SK-N-SH (cell line): ENCODE measurements at regions not wholly inside any gene's neighbourhood (a gene's known extent, or its start where the extent isn't known, plus 50 kb on each side); places are given as distances from the start of the nearest gene placed in this dataset.

Source experiments
- CTCF ChIA-PET: fragments of 300-600, 350-600 bp; formaldehyde crosslinking; extraction: SDS; loops from one replicate; lab custom pipeline; 2021; lab: Yijun Ruan, JAX
- POLR2A ChIA-PET: fragments of 350-600 bp; sonication (Branson Sonifier 250); formaldehyde crosslinking; extraction: SDS; loops from one replicate; lab custom pipeline; 2020; ENCODE audit warnings: antibody characterized with exemption, inconsistent platforms; lab: Yijun Ruan, JAX
- DNase-seq: peaks from one replicate; pipeline ENCODE4 v3.0.0; 2012
- H2AFZ ChIP-seq: fragments of 200-600 bp; sonication (generic); 2 replicates; pipeline ENCODE4 v1.8.1; 2016; ENCODE audit warnings: antibody characterized with exemption, mild to moderate bottlenecking, low read depth
- H3F3A ChIP-seq: fragments of 200-600 bp; sonication (generic); replicated peaks from 2 replicates; pipeline ENCODE3; 2016; ENCODE audit warnings: antibody characterized with exemption, mild to moderate bottlenecking; ENCODE audit not compliant: insufficient read depth
- H3K27ac ChIP-seq, 2 experiments: fragments of 200-500 bp in 1 of 2; fragments of 200-600 bp in 1 of 2; sonication (Bioruptor generic) in 1 of 2; sonication (generic), shearing (Covaris generic) in 1 of 2; 2 replicates each; pipeline versions ENCODE4 v1.5.1 to v1.6.1; 2014 to 2016; ENCODE audit warnings: low read depth in 2 of 2, inconsistent platforms in 1 of 2, low read length in 1 of 2, mild to moderate bottlenecking in 1 of 2, mixed read lengths in 1 of 2
- H3K27me3 ChIP-seq: fragments of 200-600 bp; sonication (generic), shearing (Covaris generic); 2 replicates; pipeline ENCODE4 v1.6.1; 2016; ENCODE audit warnings: mixed run types; ENCODE audit not compliant: insufficient read depth
- H3K36me3 ChIP-seq, 2 experiments: fragments of 200-500 bp in 1 of 2; fragments of 200-600 bp in 1 of 2; sonication (Bioruptor generic) in 1 of 2; sonication (generic) in 1 of 2; replicated peaks in 1 of 2; 2 replicates each; pipeline versions ENCODE3 to v1.5.1; 2014 to 2016; ENCODE audit warnings: low read length in 1 of 2, mild to moderate bottlenecking in 1 of 2; ENCODE audit not compliant: insufficient read depth in 2 of 2, control insufficient read depth in 1 of 2
- H3K4me1 ChIP-seq, 2 experiments: fragments of 200-500 bp in 1 of 2; fragments of 200-600 bp in 1 of 2; sonication (Bioruptor generic) in 1 of 2; sonication (generic), shearing (Covaris generic) in 1 of 2; 2 replicates each; pipeline versions ENCODE4 v1.5.1 to v1.6.1; 2014 to 2016; ENCODE audit warnings: low read depth in 1 of 2, low read length in 1 of 2, mixed run types in 1 of 2; ENCODE audit not compliant: insufficient read depth in 2 of 2, control insufficient read depth in 1 of 2
- H3K4me2 ChIP-seq: fragments of 200-600 bp; sonication (generic), shearing (Covaris generic); 2 replicates; pipeline ENCODE4 v1.6.1; 2017; ENCODE audit warnings: mixed run types
- H3K4me3 ChIP-seq, 2 experiments: fragments of 200-500 bp in 1 of 2; fragments of 200-600 bp in 1 of 2; sonication (Bioruptor generic) in 1 of 2; sonication (generic), shearing (Covaris generic) in 1 of 2; 2 replicates each; pipeline versions ENCODE4 v1.5.1 to v1.8.1; 2014 to 2016; ENCODE audit warnings: low read depth in 2 of 2, inconsistent platforms in 1 of 2, low read length in 1 of 2, mild to moderate bottlenecking in 1 of 2, mixed read lengths in 1 of 2, moderate library complexity in 1 of 2
- H3K79me2 ChIP-seq: fragments of 200-600 bp; sonication (generic); 2 replicates; pipeline ENCODE4 v1.8.1; 2017; ENCODE audit warnings: mild to moderate bottlenecking; ENCODE audit not compliant: insufficient read depth
- H3K9ac ChIP-seq: fragments of 200-600 bp; sonication (generic); 2 replicates; pipeline ENCODE4 v1.6.1; 2017; ENCODE audit warnings: mixed run types
- H3K9me2 ChIP-seq: fragments of 200-600 bp; sonication (generic); 2 replicates; pipeline ENCODE4 v1.6.1; 2017; ENCODE audit warnings: mixed run types
- H3K9me3 ChIP-seq: fragments of 200-600 bp; sonication (generic); 2 replicates; pipeline ENCODE4 v1.6.1; 2017; ENCODE audit warnings: mixed run types, mild to moderate bottlenecking, moderate library complexity
- H4K20me1 ChIP-seq: fragments of 200-600 bp; sonication (generic); 2 replicates; pipeline ENCODE4 v1.6.1; 2017; ENCODE audit warnings: mild to moderate bottlenecking, mixed run types; ENCODE audit not compliant: insufficient read depth
- CHD2 ChIP-seq: fragments of 150-350 bp; IDR thresholded peaks from 2 replicates; pipeline ENCODE4 v1.6.1; 2018; ENCODE audit warnings: low read length; ENCODE audit not compliant: partially characterized antibody
- CTCF ChIP-seq: fragments of 200-600 bp; sonication (generic); IDR thresholded peaks from 2 replicates; pipeline ENCODE4 v1.6.1; 2017; ENCODE audit warnings: antibody characterized with exemption, mild to moderate bottlenecking, moderate library complexity
- ELF1 ChIP-seq: IDR thresholded peaks from 2 replicates; pipeline ENCODE4 v1.4.0; 2012
- GABPA ChIP-seq: IDR thresholded peaks from 2 replicates; pipeline ENCODE4 v1.4.0; 2012; ENCODE audit warnings: low read depth, mild to moderate bottlenecking
- JUND ChIP-seq: IDR thresholded peaks from 2 replicates; pipeline ENCODE4 v1.4.0; 2012
- NFIC ChIP-seq: IDR thresholded peaks from 2 replicates; pipeline ENCODE4 v1.4.0; 2012; ENCODE audit warnings: borderline replicate concordance
- NRF1 ChIP-seq: IDR thresholded peaks from 2 replicates; pipeline ENCODE4 v1.6.1; 2012; ENCODE audit warnings: low read depth, mild to moderate bottlenecking, low read length
- RAD21 ChIP-seq: IDR thresholded peaks from 2 replicates; pipeline ENCODE4 v1.6.1; 2012; ENCODE audit warnings: mild to moderate bottlenecking, low read length
- RCOR1 ChIP-seq: fragments of 150-350 bp; IDR thresholded peaks from 2 replicates; pipeline ENCODE4 v1.6.1; 2017; ENCODE audit warnings: antibody characterized with exemption, low read length
- RXRA ChIP-seq: IDR thresholded peaks from 2 replicates; pipeline ENCODE4 v1.4.0; 2012; ENCODE audit warnings: low read depth, mild to moderate bottlenecking, borderline replicate concordance
- SIN3A ChIP-seq: IDR thresholded peaks from 2 replicates; pipeline ENCODE4 v1.6.1; 2012; ENCODE audit warnings: low read depth, mild to moderate bottlenecking, low read length, moderate library complexity, borderline replicate concordance
- SMC3 ChIP-seq: IDR thresholded peaks from 2 replicates; pipeline ENCODE4 v1.6.1; 2012; ENCODE audit warnings: low read depth, low read length, improper control_type of control experiment
- TAF1 ChIP-seq: IDR thresholded peaks from 2 replicates; pipeline ENCODE4 v1.6.1; 2012; ENCODE audit warnings: low read depth, mild to moderate bottlenecking, low read length, moderate library complexity, borderline replicate concordance
- TCF12 ChIP-seq: IDR thresholded peaks from 2 replicates; pipeline ENCODE4 v1.4.0; 2012
- USF2 ChIP-seq: fragments of 150-350 bp; IDR thresholded peaks from 2 replicates; pipeline ENCODE4 v1.6.1; 2017; ENCODE audit warnings: antibody characterized with exemption, low read length, low read depth, borderline replicate concordance
- YY1 ChIP-seq: IDR thresholded peaks from 2 replicates; pipeline ENCODE4 v1.4.0; 2012; ENCODE audit warnings: low read depth, mild to moderate bottlenecking
- ZBTB33 ChIP-seq: IDR thresholded peaks from 2 replicates; pipeline ENCODE4 v1.4.0; 2012; ENCODE audit warnings: low read depth, borderline replicate concordance
- WGBS: methylation state at CpG from one replicate; pipeline ENCODE4 v1.1.6; 2017; ENCODE audit warnings: low lambda C conversion rate; 5-methylcytosine and 5-hydroxymethylcytosine counted together
- TF ChIP-seq, protein P1 (sequence below): IDR thresholded peaks from 2 replicates; pipeline ENCODE4; 2012

GRCh38 chr2:40041422-40042382 lies 262.6 kb upstream of the THUMPD2 start:
- CTCF ChIA-PET, result no interaction called here
- H3F3A ChIP-seq, result no peaks in the 10 kb centered on the region
- POLR2A ChIA-PET, result no interaction called here
- H3K4me3 ChIP-seq, result no peak overlapping the region
- no peak overlapping the region for H2AFZ ChIP-seq
- H4K20me1 ChIP-seq, result no peaks in the 10 kb centered on the region
- WGBS, result 41% methylated on average over 6 of the region's 6 CpGs
- TF ChIP-seq RCOR1, result no peak
- no peak for TF ChIP-seq ZBTB33
- no peak for TF ChIP-seq TAF1
- TF ChIP-seq GABPA, result no peak
- TF ChIP-seq TCF12, result no peak
- no peak for TF ChIP-seq CTCF
- no peak for TF ChIP-seq CHD2
- TF ChIP-seq RXRA, result no peak
- TF ChIP-seq USF2, result no peak
- TF ChIP-seq ELF1, result no peak
- TF ChIP-seq NRF1, result no peak
- no peak for TF ChIP-seq NFIC
- TF ChIP-seq JUND, result no peak
- no peak for TF ChIP-seq SMC3
- TF ChIP-seq, protein P1, sequence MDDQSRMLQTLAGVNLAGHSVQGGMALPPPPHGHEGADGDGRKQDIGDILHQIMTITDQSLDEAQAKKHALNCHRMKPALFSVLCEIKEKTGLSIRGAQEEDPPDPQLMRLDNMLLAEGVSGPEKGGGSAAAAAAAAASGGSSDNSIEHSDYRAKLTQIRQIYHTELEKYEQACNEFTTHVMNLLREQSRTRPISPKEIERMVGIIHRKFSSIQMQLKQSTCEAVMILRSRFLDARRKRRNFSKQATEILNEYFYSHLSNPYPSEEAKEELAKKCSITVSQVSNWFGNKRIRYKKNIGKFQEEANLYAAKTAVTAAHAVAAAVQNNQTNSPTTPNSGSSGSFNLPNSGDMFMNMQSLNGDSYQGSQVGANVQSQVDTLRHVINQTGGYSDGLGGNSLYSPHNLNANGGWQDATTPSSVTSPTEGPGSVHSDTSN, result no peak
- no peak for TF ChIP-seq YY1
- no peak for TF ChIP-seq SIN3A
- TF ChIP-seq RAD21, result no peak
- H3K27me3 ChIP-seq, result no peaks in the 10 kb centered on the region
- no peak overlapping the region for H3K9ac ChIP-seq
- no peak overlapping the region for H3K4me2 ChIP-seq
- no peaks in the 10 kb centered on the region for H3K79me2 ChIP-seq
- H3K36me3 ChIP-seq, result no peaks in the 10 kb centered on the region
- DNase-seq, result no peak
- H3K4me1 ChIP-seq, result no peaks in the 10 kb centered on the region; a peak in 1 of 4 replicates
- H3K9me3 ChIP-seq, result no peaks in the 10 kb centered on the region
- H3K9me2 ChIP-seq, result no peaks in the 10 kb centered on the region
- no peak overlapping the region for H3K27ac ChIP-seq
